Ovary (tissue), 3 donors: ENCODE measurements at regions not wholly inside any gene's neighbourhood (a gene's known extent, or its start where the extent isn't known, plus 50 kb on each side); places are given as distances from the start of the nearest gene placed in this dataset.

Source experiments
- EP300 ChIP-seq: sonication (generic); formaldehyde crosslinking; IDR thresholded peaks from one replicate; pipeline ENCODE4 v1.6.1; 2017; ENCODE audit warnings: antibody characterized with exemption
- POLR2A ChIP-seq: fragments of 450-650 bp; IDR thresholded peaks from one replicate; pipeline ENCODE4 v1.6.1; 2017; ENCODE audit warnings: antibody characterized with exemption, mild to moderate bottlenecking, moderate library complexity
- TF ChIP-seq, protein P1 (sequence below), 3 donors: fragments of 450-650 bp in 2 of 3; fragments of 200-600 bp in 1 of 3; IDR thresholded peaks; one replicate each; pipeline versions ENCODE4 v1.5.1 to v1.8.0; 2016 to 2022; ENCODE audit warnings: antibody characterized with exemption in 3 of 3, mild to moderate bottlenecking in 1 of 3
- donor health status: DM: no; HTN: no; CAD: no.

DNA sequence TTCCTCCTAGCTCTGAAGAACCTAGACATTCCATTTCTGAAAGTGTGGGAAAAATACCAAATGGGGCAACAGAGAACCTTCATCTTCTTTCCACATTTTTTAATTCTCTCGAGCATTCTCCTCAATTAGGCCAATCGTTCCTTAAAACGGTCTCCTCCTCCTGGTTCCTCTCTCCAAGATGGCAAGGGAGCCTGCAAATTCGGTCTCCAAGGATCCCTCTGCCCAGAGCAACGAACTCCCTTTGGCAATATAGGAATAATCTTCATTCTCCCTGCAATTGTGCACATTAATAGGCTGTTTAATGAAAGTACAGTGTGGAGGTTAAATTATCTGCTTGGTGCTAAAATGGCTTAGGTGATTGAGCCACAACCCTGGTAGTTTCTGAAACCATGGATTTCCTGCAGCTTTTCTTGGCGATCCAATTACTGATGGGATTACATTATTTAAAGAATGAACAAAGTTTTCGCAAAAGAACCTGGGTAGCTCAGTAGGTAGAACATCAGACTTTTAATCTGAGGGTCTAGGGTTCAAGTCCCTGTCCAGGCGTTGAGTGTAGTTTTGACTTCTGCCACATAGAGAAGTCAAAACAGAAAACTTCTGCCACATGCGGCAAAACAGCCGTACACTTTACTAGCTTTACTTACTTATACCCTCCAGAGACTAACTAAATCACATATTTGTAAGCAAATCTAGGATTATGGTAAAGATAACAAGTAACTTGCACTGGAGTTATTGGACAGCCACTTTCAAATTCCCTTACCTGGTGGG lies 102.9 kb upstream of the ZNF184 start:
- TF ChIP-seq, protein P1, sequence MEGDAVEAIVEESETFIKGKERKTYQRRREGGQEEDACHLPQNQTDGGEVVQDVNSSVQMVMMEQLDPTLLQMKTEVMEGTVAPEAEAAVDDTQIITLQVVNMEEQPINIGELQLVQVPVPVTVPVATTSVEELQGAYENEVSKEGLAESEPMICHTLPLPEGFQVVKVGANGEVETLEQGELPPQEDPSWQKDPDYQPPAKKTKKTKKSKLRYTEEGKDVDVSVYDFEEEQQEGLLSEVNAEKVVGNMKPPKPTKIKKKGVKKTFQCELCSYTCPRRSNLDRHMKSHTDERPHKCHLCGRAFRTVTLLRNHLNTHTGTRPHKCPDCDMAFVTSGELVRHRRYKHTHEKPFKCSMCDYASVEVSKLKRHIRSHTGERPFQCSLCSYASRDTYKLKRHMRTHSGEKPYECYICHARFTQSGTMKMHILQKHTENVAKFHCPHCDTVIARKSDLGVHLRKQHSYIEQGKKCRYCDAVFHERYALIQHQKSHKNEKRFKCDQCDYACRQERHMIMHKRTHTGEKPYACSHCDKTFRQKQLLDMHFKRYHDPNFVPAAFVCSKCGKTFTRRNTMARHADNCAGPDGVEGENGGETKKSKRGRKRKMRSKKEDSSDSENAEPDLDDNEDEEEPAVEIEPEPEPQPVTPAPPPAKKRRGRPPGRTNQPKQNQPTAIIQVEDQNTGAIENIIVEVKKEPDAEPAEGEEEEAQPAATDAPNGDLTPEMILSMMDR (IDR thresholded peaks at IDR 0.05) = no peak
- TF ChIP-seq POLR2A (no peak), EP300 (no peak)
